RKO (cell line): ENCODE measurements at regions not wholly inside any gene's neighbourhood (a gene's known extent, or its start where the extent isn't known, plus 50 kb on each side); places are given as distances from the start of the nearest gene placed in this dataset.
A peak's percentile ranks its signal among the peaks of the same experiment; 100 is the strongest.
"Not testable (repeated sequence)": the region's sequence is repeated elsewhere in the genome, so short reads cannot be mapped to it uniquely, and the experiment has no call there.

Source experiments
- DNase-seq: peaks from one replicate; pipeline ENCODE4 v3.0.0-alpha.2; 2016; ENCODE audit warnings: low spot score

DNA sequence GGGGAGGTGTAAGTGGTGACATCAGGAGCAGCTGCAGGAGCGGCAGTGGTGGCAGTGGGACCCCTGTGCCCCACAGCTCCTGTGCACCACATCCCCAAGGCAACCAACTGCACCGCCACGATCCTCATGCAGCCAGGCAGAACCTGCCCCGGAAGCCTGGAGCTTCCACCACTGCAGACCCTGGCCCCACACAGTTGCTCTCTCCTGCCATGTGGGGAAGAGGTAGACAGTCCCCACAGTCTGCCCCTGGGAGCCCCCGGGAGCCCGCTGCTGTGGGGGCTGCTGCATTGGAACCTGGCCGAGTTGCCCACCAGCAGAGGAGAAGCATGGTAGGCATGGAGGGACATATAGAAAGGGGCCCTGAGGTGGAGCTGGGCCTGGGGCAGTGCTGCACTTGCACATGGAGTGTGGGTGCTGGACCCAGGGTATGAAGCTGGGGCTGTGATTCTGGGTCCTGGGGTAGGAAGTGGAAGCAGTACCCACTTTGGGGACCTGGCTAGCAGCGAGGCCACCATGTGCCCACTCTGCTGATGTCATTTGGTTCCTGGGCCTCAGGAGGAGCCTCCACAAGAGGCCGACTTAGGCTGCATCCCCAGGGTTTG, 623.3 kb upstream of the LRRTM4 start:
- DNase-seq: no peak

DNA sequence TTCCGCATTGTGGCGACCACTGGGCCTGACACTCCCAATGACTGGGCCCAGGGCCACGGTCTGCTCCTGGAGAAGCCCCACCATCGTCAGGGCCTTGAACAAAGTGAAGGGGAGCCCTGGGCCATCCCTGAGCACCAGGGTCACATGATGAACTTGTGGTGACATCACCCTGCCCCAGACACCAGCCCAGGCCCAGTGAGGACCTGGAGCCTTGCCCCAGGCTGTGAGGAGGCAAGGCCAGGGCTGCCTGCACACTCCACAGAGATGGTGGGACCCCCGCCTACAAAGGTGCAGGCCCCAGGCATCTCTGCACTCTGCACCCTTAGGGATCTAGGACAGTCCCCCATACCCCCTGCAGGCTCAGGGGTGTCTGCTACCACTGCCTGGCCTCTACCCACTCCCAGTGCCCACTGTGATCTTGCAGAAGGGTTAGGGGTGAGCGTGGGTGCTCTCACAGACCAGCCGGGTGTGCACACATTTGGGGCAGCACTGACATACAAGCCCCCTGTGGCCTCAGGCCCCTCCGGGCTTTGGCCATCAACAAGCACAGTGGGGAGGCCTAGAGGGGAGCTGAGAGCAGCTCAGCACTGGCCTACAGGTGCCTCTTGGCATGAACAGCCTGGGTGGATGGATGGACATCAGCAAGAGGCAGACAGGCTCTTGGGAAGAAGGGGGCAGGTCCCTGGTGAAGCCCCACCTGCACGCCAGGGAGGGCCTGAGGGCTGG, 624.0 kb upstream of the LRRTM4 start:
- DNase-seq: no peak

DNA sequence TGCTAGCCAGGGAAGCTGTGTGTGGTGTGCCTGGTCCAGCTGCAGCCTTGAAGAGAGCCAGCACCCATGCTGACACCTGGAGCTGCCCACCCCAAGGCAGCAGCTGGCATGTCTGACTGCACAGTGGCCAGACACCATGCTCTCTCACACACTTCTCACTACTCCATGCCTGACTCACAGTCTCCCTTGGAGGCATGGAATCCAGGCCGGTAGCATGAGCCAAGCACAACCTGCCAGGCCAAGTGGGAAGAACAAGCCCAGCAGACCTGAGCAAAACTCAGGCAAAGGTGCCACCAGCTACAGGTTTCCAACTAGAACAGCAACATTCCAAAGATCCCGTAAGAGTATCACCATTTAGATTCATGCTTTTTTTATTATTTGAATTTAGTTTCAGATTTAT, 625.3 kb upstream of the LRRTM4 start:
- DNase-seq: no peak

DNA sequence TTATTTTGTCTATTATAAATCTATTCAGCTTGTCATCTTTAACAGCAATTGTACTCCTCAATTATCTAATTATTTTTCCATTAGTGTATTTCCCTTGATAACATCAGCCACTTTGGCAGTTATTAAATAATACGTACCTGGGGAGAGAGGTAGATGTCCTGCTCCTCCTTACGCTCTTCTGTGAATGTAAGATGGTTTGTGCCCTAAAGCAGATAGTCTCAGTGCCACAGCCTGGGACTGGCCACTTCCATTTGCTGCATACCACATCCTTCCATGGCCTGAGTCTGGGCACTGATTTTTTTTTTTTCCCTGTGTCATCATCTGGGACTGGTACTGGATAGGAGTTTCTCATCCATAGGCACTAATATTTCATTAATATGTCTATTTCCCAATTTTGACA, 632.4 kb upstream of the LRRTM4 start:
- no peak for DNase-seq

DNA sequence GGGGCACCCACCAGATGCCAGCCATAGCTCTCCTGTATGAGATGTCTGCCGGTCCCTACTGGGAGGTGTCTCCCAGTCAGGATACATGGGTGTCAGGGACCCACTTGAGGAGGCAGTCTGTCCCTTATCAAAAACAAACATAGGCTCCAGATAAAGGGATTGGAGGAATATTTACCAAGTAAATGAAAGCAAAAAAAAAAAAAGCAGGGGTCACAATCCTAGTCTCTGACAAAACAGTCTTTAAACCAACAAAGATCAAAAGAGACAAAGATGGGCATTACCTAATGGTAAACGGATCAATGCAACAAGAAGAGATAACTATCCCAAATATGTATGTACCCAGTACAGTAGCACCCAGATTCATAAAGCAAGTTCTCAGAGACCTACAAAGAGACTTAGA, 640.0 kb upstream of the LRRTM4 start:
- DNase-seq: no peak

DNA sequence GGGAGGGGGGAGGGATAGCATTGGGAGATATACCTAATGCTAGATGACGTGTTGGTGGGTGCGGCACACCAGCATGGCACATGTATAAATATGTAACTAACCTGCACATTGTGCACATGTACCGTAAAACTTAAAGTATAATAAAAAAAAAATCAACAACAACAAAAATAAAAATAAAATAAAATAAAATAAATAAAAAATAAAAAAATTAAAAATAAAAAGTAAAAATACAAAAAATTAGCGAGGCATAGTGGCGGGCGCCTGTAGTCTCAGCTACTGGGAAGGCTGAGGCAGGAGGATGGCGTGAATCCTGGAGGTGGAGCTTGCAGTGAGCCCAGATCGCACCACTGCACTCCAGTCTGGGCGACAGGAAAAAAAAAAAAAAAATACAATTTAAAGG, 650.0 kb upstream of the LRRTM4 start:
- DNase-seq: not testable (repeated sequence)

DNA sequence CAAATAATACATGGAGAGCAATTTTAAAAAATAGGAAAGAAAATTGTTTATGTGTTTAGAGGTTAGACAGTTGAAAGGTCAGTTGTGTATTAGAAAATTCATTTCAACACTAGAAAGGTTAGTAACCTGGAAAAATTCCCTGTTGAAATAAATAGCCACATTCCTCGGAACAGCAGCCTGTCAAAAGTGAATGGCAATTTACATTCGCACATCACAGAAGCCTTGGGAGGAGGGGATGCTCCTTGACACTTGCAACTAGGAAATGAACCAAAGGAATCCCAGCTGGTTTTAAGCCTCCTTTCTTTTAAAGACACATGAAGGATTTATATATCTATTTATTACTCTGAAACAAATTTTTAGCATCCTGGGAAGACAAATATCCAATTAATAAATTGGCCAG, 653.5 kb upstream of the LRRTM4 start:
- no peak for DNase-seq

DNA sequence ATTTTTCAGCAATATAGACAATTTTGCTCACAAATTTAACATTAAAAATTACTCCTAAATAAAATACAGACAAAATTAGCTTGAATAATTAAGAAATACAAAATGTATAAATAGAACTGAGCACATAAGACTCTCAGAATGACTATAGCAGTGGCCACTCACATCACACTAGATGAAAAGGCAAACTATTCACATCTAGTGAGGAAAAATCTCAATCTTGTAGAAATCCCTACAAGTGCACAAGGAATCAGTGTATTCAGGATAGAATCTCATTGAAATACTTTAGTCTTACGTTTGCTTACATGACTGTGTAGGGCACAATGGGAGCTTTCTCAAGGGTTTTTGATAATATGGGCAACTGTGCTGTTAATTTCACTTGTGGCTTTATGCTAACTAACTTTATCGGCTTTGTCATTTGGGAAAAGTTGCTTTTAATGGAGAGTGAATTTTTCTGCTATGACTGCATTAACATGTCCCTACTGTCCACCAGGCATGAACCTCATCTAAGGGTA, 678.9 kb upstream of the LRRTM4 start:
- DNase-seq: no peak

DNA sequence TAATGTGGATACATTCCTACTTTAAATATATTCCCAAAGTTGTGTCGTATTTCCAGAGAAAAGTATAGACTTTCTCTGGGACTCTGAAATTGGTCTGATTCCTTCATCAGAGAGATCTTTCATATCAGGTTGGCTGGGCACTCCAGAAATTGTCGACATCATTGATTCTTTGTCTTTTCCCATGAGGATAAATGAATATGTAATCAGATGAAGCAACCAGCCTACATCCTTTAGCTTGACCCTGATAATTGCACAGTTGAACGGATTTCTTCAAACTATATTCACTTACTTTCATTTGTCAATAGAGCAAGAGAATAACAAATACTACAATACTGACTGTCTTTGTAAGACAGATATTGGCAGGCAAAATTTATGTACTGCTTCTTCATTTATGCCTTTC, 680.2 kb upstream of the LRRTM4 start:
- no peak for DNase-seq

DNA sequence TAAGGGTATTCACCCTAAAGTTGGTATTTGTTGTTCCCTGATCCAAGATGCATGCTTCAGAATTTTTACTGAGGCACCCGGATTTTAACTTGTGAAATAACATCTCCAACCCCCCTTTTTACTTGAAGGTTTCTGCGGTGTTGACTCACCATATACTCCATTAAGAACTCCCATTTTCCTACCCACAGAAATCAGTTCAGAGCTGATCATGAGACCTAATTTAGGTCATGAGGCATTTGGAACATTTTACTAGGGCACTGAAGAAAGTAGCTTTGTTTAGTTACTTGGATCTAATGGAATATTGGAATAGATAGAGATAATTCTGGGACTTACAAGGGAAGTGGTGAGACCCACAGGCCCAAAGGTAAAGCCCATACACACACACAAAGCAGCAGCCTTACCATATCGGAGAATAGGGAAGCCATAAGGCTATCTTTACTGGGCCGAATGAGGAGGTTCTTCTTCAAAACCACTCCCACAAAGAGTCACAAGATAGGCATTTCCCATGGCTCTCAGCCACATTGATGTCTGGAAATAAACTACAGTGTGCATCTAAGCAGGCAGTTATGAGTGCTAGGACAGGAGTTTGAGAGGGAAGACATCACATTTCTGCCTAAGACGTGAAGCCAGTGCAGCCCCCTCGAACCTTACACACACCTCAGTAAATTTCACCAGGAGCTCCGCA, 681.0 kb upstream of the LRRTM4 start:
- peak; percentile 1 for DNase-seq

DNA sequence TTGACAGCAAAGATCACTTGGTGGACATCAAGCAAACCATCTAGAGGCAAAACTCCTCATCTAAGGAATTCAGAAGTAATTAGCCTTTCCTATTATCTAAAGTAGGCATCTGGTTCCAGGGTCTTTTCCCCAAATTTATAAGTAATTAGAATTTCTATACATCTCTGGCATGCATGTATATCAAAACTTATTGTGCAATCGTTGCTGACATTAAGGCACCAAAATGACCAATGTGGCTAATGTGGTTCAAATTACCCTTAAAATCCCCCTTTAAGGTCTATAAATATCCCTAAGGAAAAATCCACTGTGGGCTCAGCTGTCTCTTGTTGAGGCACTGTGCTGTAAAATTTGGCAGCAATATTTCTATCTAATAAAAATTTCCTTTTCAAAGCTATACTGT, 695.9 kb upstream of the LRRTM4 start:
- no peak for DNase-seq

DNA sequence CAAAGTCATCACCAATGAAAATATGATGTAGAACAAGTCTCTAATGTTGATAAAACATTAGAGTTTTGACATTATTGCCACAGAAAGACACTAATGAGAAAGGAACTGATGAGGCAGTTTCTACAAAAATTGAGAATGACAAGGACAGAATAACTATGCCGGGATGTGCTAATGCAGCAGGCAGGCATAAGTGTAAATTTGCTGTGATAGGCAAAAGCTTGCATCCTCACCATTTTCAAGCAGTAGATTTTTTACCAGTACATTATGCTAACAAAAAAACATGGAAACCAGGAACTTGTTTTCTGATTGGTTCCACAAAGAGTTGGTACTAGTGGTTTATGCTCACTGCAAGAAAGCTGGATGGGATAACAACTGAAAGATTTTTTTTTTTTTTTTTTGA, 715.5 kb upstream of the LRRTM4 start:
- DNase-seq: no peak

DNA sequence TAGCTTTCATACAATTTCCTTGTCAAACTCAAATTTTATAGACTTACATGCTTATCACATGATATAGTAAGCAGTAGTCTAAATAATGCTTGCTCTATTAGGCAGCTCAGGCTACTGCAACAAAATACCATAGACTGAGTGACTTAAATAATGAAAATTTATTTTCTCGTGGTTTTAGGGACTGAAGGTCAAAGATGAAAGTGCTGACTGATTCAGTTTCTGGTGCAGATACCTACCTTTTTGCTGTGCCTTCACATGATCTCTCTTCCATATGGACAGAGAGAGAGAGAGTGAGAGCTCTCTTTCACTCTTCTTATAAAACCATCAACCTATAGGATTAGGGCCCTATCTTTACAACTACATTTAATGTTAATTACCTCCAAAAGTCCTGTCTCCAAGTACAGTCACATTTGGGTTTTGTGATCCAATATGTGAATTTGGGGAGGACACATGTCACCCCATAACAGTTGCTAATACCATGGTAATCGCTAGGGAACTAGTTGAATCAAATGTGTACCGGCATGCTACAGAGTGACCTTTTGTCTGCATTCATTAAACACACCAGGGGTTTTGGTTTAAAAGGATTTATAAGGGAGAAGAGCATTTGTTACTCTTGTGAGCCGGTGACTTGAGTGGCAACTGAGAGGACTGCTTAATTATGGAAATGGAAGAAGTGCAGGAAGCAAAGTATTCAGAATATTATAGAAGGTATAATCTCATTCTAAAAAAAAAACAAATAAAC, 723.4 kb upstream of the LRRTM4 start:
- DNase-seq: no peak

DNA sequence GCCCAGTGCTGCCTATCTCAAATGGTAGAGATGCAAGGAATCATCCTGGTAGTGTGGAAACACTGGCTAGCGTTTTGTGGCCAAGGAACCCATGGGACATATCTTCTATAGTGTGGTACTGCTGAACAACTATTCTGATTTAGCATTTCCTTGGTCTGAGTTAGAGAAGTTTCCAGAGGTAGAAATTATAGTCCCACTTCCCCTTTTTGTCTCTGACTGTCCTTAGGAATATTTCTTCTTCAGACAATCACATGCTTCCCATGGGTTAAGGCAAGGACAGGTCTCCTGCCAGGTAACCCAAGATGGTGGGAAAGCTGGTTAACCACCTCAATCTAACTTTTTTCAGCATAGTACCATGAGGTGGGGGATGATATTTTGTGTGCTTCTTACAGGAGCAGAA, 729.5 kb upstream of the LRRTM4 start:
- no peak for DNase-seq

DNA sequence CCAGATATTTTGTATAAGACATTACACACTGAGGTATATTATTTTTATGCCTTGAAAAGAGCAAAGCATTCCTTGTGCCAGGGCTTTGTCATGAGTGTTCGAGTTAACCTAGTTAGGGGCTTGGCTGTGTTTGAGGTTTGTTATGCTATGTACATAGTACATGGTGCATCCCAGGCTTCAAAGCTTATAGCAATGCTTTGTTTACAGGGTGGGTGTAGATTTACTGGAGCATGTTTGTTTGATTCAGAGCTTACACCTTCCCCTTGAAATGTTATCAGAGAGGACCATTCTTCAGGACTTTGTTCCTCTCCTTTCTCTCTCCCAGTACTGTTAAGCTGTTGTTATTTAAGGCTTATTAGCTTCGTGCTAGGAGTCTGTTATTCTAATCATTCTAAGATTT, 738.7 kb upstream of the LRRTM4 start:
- no peak for DNase-seq

DNA sequence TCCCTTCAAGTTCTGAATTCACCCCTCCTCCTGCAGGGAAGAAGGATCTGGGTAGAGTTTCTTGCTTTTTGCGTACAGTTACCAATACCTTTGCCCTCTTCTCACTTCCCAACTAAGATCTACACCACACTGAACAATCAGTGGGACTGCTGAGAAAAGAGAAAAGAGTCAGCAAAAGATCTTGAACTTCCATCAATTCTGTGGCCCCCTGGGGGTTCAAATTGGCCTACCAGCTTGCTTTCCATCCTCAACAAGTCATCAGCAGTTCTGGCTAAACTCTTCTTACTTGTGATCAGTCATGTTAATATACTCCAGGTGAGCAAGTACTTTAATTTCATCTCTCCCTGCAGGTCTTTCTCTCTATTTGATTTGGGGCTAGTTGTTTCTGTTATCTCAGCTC, 739.3 kb upstream of the LRRTM4 start:
- no peak for DNase-seq

DNA sequence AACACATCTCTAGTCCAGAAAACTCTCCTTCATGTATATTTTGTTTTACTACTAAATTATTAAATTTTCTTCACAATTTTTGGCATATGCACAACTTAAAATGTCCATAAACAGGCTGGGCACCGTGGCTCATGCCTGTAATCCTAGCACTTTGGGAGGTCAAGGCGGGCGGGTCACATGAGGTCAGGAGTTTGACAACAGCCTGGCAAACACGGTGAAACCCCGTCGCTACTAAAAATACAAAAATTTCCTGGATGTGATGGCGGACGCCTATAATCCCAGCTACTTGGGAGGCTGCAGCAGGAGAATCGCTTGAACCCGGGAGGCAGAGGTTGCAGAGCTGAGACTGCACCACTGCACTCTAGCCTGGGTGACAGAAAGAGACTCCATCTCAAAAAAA, 739.9 kb upstream of the LRRTM4 start:
- not testable (repeated sequence) for DNase-seq

DNA sequence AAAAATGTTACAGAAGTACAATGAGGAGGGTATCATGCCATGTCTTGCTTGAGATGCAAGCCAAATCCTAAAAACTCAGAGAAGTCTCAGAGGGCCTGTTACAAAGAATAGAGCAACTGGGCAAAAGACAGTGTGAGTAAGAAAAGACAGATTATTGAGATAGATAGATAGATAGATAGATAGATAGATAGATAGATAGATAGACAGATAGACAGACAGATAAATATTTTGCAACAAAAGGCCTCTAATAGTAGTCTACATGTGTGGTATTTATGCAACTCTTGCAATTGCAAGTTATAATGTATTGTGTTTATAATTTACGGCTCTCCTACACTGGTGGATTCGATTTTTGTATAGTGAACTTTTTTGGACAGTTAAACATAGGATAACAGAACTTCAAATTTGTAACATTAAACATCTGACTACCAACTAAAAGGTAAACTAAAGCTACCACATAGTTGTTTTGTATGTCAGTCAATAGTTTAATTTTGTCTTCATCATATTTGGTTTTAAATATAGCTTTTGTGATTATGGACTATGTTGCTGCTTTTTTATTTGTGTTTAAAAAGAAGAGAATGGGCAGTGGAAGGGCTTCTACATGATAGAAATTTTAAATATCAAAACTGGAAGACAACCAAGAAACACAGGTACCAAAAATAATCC, 740.7 kb upstream of the LRRTM4 start:
- no peak for DNase-seq

DNA sequence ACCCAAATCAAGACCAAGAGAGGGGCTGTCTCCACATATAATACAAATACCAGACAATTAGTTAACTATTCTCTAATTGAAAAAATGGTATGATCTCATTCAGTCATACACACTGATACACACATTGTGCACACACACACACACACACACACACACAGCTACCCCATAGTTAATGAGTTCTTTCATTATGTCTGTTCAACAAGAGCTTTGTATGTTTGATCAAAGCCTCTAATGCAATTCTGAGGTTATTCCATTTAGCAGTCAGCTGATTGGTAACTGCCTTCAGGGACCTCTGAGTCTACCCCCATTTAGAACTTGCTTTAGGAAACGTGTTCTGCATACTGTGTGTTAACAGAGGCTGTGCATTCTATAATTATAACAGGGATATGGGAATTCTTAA, 741.4 kb upstream of the LRRTM4 start:
- no peak for DNase-seq

DNA sequence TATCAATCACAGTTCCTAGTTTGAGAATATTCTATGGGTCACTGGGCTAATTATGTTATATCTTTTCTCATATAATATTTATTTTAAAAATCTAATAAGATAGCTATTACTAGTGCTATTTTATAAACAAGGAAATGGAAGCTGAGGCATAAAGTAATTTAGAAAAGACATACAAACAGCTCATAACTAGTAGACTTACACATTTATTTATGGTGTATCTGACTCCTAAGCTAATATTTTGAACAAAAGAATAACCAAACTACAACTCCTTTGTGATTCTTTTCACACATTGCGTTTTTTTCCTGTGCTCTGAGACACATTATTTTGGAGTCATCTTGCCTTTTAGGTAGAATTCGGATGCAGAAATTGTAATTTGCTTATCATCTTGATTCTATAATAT, 742.0 kb upstream of the LRRTM4 start:
- DNase-seq: no peak

DNA sequence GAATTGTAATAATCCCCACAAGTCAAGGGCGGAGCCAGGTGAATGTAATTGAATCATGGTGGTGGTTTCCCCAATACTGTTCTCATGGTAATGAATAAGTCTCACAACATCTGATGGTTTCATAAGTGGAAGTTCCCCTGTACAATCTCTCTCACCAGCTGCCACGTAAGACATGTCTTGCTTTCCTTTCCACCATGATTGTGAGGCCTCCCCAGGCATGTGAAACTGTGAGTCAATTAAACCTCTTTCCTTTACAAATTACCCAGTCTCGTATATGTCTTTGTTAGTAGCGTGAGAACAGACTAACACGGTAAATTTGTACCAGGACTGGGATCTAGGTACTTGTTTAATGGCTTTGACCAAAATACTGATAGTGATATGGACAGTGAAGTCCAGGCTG, 744.3 kb upstream of the REG3G start:
- DNase-seq: no peak

DNA sequence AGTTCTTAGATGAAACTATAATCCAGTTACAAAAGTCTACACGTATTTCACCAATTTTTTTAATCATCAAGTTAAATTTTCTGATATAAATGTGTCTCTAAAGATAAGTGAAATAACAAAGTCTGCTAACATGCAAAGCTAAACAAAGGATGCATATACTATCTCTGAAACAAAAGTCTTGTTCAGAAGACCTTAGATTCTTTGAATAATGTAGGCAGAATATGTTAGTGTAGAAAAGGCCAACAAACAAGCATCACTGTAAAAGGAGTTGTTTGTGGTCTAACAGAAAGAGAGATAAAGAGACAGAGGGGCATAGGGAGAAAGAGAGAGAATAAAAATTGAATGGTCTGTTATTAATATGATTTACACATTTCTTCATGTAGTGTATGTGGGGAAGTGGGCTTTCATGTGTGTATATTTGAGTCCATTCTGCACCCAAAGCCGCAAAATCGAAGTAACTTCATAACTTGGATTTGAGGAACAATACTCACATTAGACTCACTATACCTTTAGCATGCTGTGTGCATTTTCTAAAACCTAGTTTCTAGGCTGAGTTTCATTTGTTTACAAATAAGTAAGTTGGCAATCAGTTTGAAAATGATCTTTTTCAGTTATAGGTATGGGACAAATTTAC, 734.8 kb upstream of the REG3G start:
- DNase-seq: no peak
